ENCODE measurements at regions not wholly inside any gene's neighbourhood (a gene's known extent, or its start where the extent isn't known, plus 50 kb on each side); places are given as distances from the start of the nearest gene placed in this dataset.
A peak's percentile ranks its signal among the peaks of the same experiment; 100 is the strongest.

GRCh38 chr17:77439189-77440018, 298.6 kb downstream of the SEC14L1 start:
- no peak for DNase-seq (ENCODE audit: low spot score)
- H3K4me3 Mint-ChIP-seq (ENCODE audit: unreplicated experiment): peak overlapping the region; percentile 77
- H3K9me3 Mint-ChIP-seq (ENCODE audit: unreplicated experiment): no peaks in the 10 kb centered on the region
- H3K27ac Mint-ChIP-seq (ENCODE audit: unreplicated experiment): no peak overlapping the region
- peaks cover 17% of the 10 kb centered on the region for H3K36me3 Mint-ChIP-seq (ENCODE audit: low read depth, unreplicated experiment)
- H3K27me3 Mint-ChIP-seq (ENCODE audit: unreplicated experiment): peaks cover 28% of the 10 kb centered on the region
- peaks cover 76% of the 10 kb centered on the region for H3K4me1 Mint-ChIP-seq (ENCODE audit: unreplicated experiment)
- TF ChIP-seq CTCF (IDR thresholded peaks at IDR 0.05; ENCODE audit: unreplicated experiment): no peak

- no peak overlapping the region for H3K4me3 Mint-ChIP-seq (ENCODE audit: unreplicated experiment)
- TF ChIP-seq CTCF (IDR thresholded peaks at IDR 0.05; ENCODE audit: unreplicated experiment): no peak
- H3K9me3 Mint-ChIP-seq (ENCODE audit: unreplicated experiment): no peaks in the 10 kb centered on the region
- no peak for DNase-seq (ENCODE audit: low spot score)
- H3K27me3 Mint-ChIP-seq (ENCODE audit: unreplicated experiment): peaks cover 19% of the 10 kb centered on the region
- no peak overlapping the region for H3K27ac Mint-ChIP-seq (ENCODE audit: unreplicated experiment)
- peaks cover 77% of the 10 kb centered on the region for H3K4me1 Mint-ChIP-seq (ENCODE audit: unreplicated experiment)
- H3K36me3 Mint-ChIP-seq (ENCODE audit: low read depth, unreplicated experiment): peaks cover 21% of the 10 kb centered on the region
Measured at GRCh38 chr17:77440560-77440981, 299.8 kb downstream of the SEC14L1 start.

- H3K27me3 Mint-ChIP-seq (ENCODE audit: unreplicated experiment): peaks cover 17% of the 10 kb centered on the region
- peaks cover 21% of the 10 kb centered on the region for H3K36me3 Mint-ChIP-seq (ENCODE audit: low read depth, unreplicated experiment)
- peak overlapping the region; percentile 15 for H3K27ac Mint-ChIP-seq (ENCODE audit: unreplicated experiment)
- peaks cover 78% of the 10 kb centered on the region for H3K4me1 Mint-ChIP-seq (ENCODE audit: unreplicated experiment)
- peak overlapping the region; percentile 23 for H3K4me3 Mint-ChIP-seq (ENCODE audit: unreplicated experiment)
- H3K9me3 Mint-ChIP-seq (ENCODE audit: unreplicated experiment): no peaks in the 10 kb centered on the region
- no peak for TF ChIP-seq CTCF (IDR thresholded peaks at IDR 0.05; ENCODE audit: unreplicated experiment)
- no peak for DNase-seq (ENCODE audit: low spot score)
Measured at GRCh38 chr17:77441130-77441920, 300.6 kb downstream of the SEC14L1 start.

- Mint-ChIP-seq H3K4me3 (ENCODE audit: unreplicated experiment) (peak overlapping the region; percentile 23), H3K36me3 (ENCODE audit: low read depth, unreplicated experiment) (peaks cover 24% of the 10 kb centered on the region), H3K9me3 (ENCODE audit: unreplicated experiment) (no peaks in the 10 kb centered on the region), H3K27me3 (ENCODE audit: unreplicated experiment) (peaks cover 11% of the 10 kb centered on the region), H3K4me1 (ENCODE audit: unreplicated experiment) (peaks cover 78% of the 10 kb centered on the region), H3K27ac (ENCODE audit: unreplicated experiment) (no peak overlapping the region)
- DNase-seq (ENCODE audit: low spot score): no peak
- TF ChIP-seq CTCF (IDR thresholded peaks at IDR 0.05; ENCODE audit: unreplicated experiment): no peak
Measured at GRCh38 chr17:77441940-77442339, 301.2 kb downstream of the SEC14L1 start.
